ENCODE measurements at regions not wholly inside any gene's neighbourhood (a gene's known extent, or its start where the extent isn't known, plus 50 kb on each side); places are given as distances from the start of the nearest gene placed in this dataset.

- no peak for ATAC-seq
- POLR2A ChIA-PET, result no interaction called here
- WGBS (ENCODE audit: missing lambda C conversion rate), result 75% methylated on average over 11 of the region's 11 CpGs
- no peak for DNase-seq (ENCODE audit: low read depth in 1 of 2, low spot score in 1 of 2)
- H3K4me2 ChIP-seq, result no peak overlapping the region
- H3K27ac ChIP-seq, result no peak overlapping the region
- no peaks in the 10 kb centered on the region for H3K9me3 ChIP-seq
- no peak for FAIRE-seq
- TF ChIP-seq CHD4 (IDR thresholded peaks at IDR 0.05; ENCODE audit: borderline replicate concordance) (no peak), ELK1 (IDR thresholded peaks at IDR 0.05; ENCODE audit: low read depth, low read length) (no peak), PBX3 (IDR thresholded peaks at IDR 0.05) (no peak), ZNF302 (CRISPR knock-in tag; IDR thresholded peaks at IDR 0.05) (no peak)
- TF ChIP-seq, protein P1, sequence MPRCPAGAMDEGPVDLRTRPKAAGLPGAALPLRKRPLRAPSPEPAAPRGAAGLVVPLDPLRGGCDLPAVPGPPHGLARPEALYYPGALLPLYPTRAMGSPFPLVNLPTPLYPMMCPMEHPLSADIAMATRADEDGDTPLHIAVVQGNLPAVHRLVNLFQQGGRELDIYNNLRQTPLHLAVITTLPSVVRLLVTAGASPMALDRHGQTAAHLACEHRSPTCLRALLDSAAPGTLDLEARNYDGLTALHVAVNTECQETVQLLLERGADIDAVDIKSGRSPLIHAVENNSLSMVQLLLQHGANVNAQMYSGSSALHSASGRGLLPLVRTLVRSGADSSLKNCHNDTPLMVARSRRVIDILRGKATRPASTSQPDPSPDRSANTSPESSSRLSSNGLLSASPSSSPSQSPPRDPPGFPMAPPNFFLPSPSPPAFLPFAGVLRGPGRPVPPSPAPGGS (IDR thresholded peaks at IDR 0.05), result no peak
- H3K4me3 ChIP-seq, result no peak overlapping the region
- H3K4me1 ChIP-seq, result peaks cover 11% of the 10 kb centered on the region
- CTCF ChIA-PET, result no interaction called here
Measured at GRCh38 chr3:187804120-187804744, 59.0 kb upstream of the BCL6 start.

DNA sequence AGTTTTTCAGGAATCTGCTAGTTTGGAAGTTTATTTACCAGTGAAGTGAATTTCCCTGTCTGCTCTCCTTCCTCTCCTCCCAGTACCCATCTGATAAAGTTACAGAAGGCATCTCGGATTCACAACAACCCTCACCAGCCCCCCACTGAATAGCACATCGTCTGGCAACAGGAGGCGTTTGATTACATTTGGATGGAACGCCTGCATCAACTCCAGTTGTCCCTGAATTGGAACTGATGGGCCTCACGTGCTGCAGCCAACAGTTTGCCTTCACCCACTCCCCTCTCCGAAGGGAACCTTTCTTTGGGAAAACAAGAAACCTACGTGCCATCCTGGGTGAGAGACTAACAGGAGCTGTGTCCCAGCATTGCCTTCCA is 59.5 kb upstream of the BCL6 start:
- ATAC-seq, result no peak
- ChIA-PET POLR2A (no interaction called here), CTCF (no interaction called here)
- DNase-seq (ENCODE audit: low read depth in 1 of 2, low spot score in 1 of 2), result no peak
- Histone ChIP-seq H3K4me2 (no peak overlapping the region), H3K4me1 (peaks cover 16% of the 10 kb centered on the region), H3K9me3 (no peaks in the 10 kb centered on the region), H3K4me3 (no peak overlapping the region), H3K27ac (no peak overlapping the region)
- WGBS (ENCODE audit: missing lambda C conversion rate), result 77% methylated on average over 5 of the region's 7 CpGs
- FAIRE-seq, result no peak
- TF ChIP-seq ZC3H11A (IDR thresholded peaks at IDR 0.05), result no peak
- TF ChIP-seq SMC3 (IDR thresholded peaks at IDR 0.05), result no peak
- no peak for TF ChIP-seq PBX3 (IDR thresholded peaks at IDR 0.05)
- TF ChIP-seq KDM5A (IDR thresholded peaks at IDR 0.05), result no peak
- no peak for TF ChIP-seq CHD2 (IDR thresholded peaks at IDR 0.05; ENCODE audit: low read length, partially characterized antibody)
- no peak for TF ChIP-seq BHLHE40 (IDR thresholded peaks at IDR 0.05; ENCODE audit: low read depth, low read length)
- TF ChIP-seq RFX5 (IDR thresholded peaks at IDR 0.05), result no peak

- no peak for DNase-seq (ENCODE audit: low read depth in 1 of 2, low spot score in 1 of 2)
- FAIRE-seq, result no peak
- ChIA-PET POLR2A (no interaction called here), CTCF (no interaction called here)
- 91% methylated on average over 5 of the region's 5 CpGs for WGBS (ENCODE audit: missing lambda C conversion rate)
- H3K9me3 ChIP-seq, result no peaks in the 10 kb centered on the region
- no peak overlapping the region for H3K4me3 ChIP-seq
- no peak for ATAC-seq
- no peak overlapping the region for H3K4me2 ChIP-seq
- TF ChIP-seq SMC3 (IDR thresholded peaks at IDR 0.05) (no peak), ZFP36 (IDR thresholded peaks at IDR 0.05; ENCODE audit: borderline replicate concordance, partially characterized antibody) (no peak), ZNF302 (CRISPR knock-in tag; IDR thresholded peaks at IDR 0.05) (no peak), RAD21 (conservative IDR thresholded peaks at IDR 0.05 in 1 of 2, IDR thresholded peaks at IDR 0.05 in 1 of 2) (no peak), CBX2 (IDR thresholded peaks at IDR 0.05; ENCODE audit: borderline replicate concordance, low read depth) (no peak), NR3C1 (IDR thresholded peaks at IDR 0.05) (no peak), PBX3 (IDR thresholded peaks at IDR 0.05) (no peak), MYC (IDR thresholded peaks at IDR 0.05; ENCODE audit: borderline replicate concordance, low read length) (no peak), EHMT2 (IDR thresholded peaks at IDR 0.05; ENCODE audit: low read depth) (no peak), TP53 (CRISPR knock-in tag; IDR thresholded peaks at IDR 0.05) (no peak), JUN (IDR thresholded peaks at IDR 0.05) (no peak), CHD4 (IDR thresholded peaks at IDR 0.05; ENCODE audit: borderline replicate concordance) (no peak), HOXA7 (CRISPR knock-in tag; IDR thresholded peaks at IDR 0.05) (no peak), ZSCAN20 (CRISPR knock-in tag; IDR thresholded peaks at IDR 0.05) (no peak), GATA3 (IDR thresholded peaks at IDR 0.05; ENCODE audit: borderline replicate concordance) (no peak)
- TF ChIP-seq, protein P1 (IDR thresholded peaks at IDR 0.05), result no peak
- TF ChIP-seq, protein P2, sequence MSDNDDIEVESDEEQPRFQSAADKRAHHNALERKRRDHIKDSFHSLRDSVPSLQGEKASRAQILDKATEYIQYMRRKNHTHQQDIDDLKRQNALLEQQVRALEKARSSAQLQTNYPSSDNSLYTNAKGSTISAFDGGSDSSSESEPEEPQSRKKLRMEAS (IDR thresholded peaks at IDR 0.05), result no peak
- H3K4me1 ChIP-seq, result peaks cover 23% of the 10 kb centered on the region
- no peak overlapping the region; a peak in 1 of 6 replicates for H3K27ac ChIP-seq
Measured at GRCh38 chr3:187805774-187806173, 60.5 kb upstream of the BCL6 start.

Measured in A549 (cell line).